HG03103 (cell line): ENCODE measurements at regions not wholly inside any gene's neighbourhood (a gene's known extent, or its start where the extent isn't known, plus 50 kb on each side); places are given as distances from the start of the nearest gene placed in this dataset.

Experiments used
- ATAC-seq: cut with Tn5 transposase; IDR thresholded peaks from one replicate; pipeline ENCODE4 v1.9.1; 2021; ENCODE audit warnings: low read depth; ENCODE audit not compliant: unreplicated experiment

DNA sequence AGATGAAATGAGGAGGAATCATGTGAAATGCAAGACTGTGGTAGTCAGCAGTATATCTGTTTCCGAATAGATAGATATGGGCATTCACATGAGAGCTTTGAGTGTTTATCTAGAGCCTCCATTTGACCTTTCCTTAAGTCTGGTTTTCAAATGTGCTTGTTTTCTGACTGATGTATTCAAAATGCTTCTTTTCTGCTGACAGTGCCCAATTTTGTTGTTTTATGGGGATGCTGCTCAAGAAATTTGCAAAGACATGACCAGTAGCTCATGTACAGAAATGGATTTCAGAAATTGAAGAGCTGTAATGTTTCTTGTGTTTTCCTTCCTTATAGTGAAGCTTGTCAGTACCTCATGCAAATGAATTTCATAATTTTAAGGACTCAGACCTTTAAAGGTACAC lies 903.4 kb upstream of the CDH8 start:
- no peak for ATAC-seq

- no peak for ATAC-seq
Measured at GRCh38 chr16:62933929-62934328, 897.7 kb upstream of the CDH8 start.

- ATAC-seq: no peak
Measured at GRCh38 chr16:62929593-62929992, 893.4 kb upstream of the CDH8 start.

DNA sequence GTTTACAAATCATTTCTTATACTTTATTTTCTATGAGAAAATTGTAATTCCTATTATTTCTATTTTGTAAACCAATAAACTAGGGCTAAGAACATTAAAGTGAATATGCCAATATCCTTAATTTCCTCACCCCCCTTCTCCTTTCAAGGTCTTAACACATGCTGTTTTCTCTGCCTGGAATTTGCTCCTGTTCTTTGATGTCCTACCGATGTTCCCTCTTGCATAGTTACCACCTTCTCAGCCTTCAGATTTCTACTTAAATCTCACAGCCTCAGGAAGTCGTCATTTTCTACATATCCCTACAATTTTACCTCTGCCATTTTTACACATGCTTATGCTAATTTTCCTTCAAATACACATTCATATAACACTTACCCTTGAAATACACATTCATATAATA lies 890.9 kb upstream of the CDH8 start:
- no peak for ATAC-seq

- ATAC-seq: no peak
Measured at GRCh38 chr16:62926121-62926801, 890.0 kb upstream of the CDH8 start.

GRCh38 chr16:62921904-62922303 lies 885.7 kb upstream of the CDH8 start:
- ATAC-seq: no peak

GRCh38 chr16:62913924-62914323 lies 877.7 kb upstream of the CDH8 start:
- ATAC-seq: no peak

- no peak for ATAC-seq
Measured at GRCh38 chr16:62913333-62913732, 877.1 kb upstream of the CDH8 start.

- ATAC-seq: no peak
Measured at GRCh38 chr16:62909597-62909996, 873.4 kb upstream of the CDH8 start.

GRCh38 chr16:62907562-62907961 lies 871.3 kb upstream of the CDH8 start:
- no peak for ATAC-seq

DNA sequence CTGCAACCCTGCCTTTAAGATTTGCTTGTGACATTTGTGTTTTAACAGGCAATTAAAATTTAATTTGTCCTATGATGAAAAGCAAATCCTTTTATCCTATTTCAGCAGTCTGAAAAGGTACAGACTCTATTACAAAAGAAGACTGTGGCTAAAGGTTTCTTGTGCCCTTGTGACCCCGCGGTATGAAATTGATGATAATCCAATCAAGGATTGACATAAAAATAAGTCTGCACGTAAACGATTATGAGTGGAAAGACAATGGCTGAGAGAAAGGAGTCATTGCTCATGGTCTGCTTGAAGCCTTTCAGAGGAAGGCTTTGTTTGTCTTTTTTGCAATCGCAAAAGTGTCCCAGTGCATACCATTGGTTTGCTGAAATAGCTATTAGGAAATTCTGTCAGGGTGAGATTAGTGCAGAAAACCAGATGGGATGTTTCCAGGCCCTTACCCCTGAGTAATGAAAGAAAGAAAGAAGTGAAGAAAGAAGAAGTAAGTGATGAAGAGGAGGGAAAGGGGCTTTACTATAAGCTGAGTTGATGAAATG lies 867.8 kb upstream of the CDH8 start:
- ATAC-seq: no peak

DNA sequence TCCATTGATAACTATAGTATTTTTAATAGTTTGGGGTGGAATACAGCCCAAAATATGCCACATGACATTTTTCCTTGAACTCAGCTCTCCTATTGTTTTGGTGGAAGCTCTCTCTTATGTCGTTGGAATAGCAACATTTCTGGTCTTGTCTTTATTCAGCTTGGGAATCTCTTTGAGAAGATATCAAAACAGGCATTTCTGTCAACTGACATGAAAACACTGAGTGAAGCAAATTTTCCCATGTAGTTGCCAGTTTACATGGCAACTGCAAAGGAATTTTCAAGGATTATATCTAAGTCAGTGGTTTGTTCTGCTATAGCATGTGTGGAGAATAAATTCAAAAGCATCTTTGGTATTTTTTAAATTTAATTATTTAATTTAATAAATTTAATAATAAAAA lies 863.5 kb upstream of the CDH8 start:
- ATAC-seq: no peak

- ATAC-seq: no peak
Measured at GRCh38 chr16:62889097-62889496, 852.9 kb upstream of the CDH8 start.

DNA sequence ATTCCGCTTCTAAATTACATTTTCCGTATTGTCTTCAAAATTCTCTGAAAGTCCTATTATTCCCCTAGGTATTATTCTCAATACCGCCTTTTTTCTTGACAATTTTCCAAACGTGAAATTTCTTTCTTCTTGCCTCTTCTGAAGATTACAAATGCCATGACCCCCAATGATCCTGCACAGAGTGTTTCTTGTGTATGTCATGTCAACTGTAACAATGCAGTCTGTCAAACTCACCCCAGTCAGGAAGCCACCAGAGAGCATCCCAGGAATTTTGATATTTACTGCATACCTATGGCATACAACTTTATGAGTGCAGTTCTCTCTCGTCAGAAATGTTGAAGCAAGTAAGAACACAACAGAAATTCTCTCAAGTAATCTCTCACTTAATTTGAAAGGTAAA lies 847.3 kb upstream of the CDH8 start:
- ATAC-seq: no peak

DNA sequence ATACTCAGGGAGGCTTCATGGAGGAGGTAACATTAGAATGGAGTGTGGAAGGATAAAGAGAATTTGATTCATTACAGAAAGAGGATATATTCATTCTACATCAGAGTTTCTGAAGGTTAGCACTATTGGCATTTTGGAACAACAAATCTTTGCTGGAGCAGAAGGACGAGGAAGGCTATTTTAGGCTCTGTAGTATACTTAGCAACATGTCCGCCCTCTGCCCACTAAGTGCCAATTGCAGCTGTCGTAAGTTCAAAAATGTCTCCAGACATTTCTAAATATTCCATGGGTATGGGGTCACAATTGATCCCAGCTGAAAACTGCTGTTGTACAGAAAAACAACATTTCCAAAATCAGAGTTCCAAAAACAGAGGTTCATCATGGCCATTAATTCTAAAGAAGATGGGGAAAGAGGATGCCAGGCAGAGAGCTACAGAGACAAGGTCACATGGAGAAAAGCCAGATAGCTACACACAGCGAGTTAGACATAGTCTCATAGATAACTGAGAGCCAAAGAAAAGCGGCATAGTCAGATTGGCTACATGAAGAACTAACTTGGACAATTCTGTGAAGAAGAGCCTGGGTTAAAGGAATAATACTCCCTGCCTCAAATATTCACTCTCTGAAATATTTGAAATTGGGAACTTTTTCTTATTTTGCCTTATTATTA lies 846.4 kb upstream of the CDH8 start:
- no peak for ATAC-seq

DNA sequence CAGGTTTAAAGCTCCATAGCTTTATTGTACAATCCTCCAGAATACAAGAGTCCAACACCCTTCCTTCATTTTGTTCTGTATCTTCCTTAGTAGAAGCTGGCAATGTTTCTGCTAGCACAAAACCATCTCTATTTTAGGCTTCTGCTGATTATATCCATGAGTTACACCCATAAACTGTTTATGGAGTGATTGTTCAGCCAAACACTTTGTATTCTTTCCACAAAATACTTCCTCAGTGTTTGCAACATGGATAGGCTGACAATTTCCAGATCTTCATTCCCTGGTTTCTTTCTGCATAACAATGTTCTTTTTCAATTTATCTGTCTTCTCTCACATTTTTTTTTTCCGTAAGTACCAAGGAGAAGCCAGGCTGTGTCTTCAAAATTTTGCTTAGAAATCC lies 839.9 kb upstream of the CDH8 start:
- no peak for ATAC-seq

DNA sequence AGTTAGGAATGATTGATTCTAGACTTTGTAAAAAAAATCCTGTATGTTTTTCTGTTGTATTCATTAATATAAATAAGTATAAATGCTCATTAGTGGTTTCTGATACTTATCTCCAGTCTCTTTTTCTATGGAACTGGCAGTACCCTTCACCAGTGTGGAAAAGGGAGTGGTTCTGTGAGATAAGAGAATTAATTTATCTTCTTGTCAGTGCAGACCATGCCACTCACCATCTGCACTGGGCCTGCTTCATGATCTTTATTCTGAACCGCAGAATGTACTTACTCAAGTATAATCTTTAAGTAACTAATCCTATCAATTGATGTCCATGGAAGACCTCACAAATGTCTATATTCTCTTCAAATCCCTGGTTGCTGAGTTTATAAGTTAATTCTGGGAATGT lies 836.1 kb upstream of the CDH8 start:
- ATAC-seq: no peak

DNA sequence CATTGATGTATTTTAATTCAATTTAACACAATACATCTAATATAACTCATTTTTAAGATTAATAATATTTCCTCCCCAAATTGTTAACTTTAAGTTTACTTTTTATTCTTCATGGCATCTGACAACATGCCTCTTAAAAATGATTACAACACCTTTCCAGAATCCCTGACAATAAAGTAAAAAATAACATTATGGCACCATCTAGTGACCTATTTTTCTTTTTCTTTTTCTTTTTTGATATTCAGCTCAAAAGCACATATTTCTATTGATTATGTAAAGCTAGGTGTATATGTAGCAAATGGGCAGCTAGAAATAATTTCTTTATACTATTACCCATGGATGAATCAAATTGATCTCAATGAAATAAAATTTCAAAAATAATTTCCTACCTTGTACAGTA lies 834.3 kb upstream of the CDH8 start:
- no peak for ATAC-seq

GRCh38 chr16:62869837-62870236 lies 833.6 kb upstream of the CDH8 start:
- peak; percentile 54 for ATAC-seq

DNA sequence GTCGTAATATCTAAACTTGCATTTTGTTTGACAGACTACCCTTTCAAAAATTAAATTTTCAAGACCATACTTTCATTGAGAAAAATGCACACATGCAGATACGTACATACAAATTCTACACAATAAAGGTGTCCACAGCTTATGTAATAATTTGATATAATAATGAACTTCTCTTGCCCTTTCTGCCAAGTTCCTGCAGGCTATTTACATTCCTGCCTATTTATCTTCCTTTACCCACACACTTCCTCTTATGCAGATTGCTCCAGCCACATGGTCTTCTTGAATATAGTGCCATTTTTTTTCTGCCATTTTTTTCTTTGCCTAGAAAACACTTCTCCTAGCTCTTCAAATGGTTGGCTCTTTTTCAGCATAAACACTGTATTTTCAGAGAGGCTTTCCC lies 826.9 kb upstream of the CDH8 start:
- ATAC-seq: no peak

DNA sequence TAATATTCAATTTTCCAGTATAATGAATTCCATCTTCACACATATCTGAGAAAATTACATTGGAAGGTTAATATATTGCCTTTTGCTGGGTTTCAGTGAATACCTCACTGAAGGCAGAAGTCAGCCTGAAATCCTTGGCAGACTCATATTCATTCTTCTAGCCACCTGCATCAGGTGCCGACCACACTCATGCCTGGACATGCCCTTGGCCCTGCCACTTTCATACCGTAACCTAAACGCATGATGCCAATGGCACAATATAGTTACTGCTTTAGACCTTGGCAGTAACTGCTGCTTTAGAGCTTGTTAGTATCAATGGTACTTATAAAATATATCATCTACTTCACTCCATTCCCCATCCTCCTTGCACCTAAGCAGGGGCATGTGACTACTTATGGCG lies 817.6 kb upstream of the CDH8 start:
- no peak for ATAC-seq

- no peak for ATAC-seq
Measured at GRCh38 chr16:62846399-62847057, 810.3 kb upstream of the CDH8 start.
